ENCODE measurements at regions not wholly inside any gene's neighbourhood (a gene's known extent, or its start where the extent isn't known, plus 50 kb on each side); places are given as distances from the start of the nearest gene placed in this dataset.

GRCh38 chr12:30827101-30828066 is 72.6 kb upstream of the CAPRIN2 start:
- DNase-seq, result no peak

- no peak for DNase-seq
Observed at GRCh38 chr12:30826276-30826675, 71.5 kb upstream of the CAPRIN2 start.

- DNase-seq, result no peak
Observed at GRCh38 chr12:30825341-30825740, 70.6 kb upstream of the CAPRIN2 start.

GRCh38 chr12:30824311-30824710 is 69.6 kb upstream of the CAPRIN2 start:
- DNase-seq, result no peak

GRCh38 chr12:30823764-30824163 is 69.0 kb upstream of the CAPRIN2 start:
- no peak for DNase-seq

GRCh38 chr12:30823156-30823699 is 68.5 kb upstream of the CAPRIN2 start:
- DNase-seq, result peak; percentile 26

GRCh38 chr12:30822385-30823155 is 67.8 kb upstream of the CAPRIN2 start:
- peak; percentile 55 for DNase-seq

- DNase-seq, result no peak
Observed at GRCh38 chr12:30820406-30820946, 65.7 kb upstream of the CAPRIN2 start.

- no peak for DNase-seq
Observed at GRCh38 chr12:30818562-30818961, 63.8 kb upstream of the CAPRIN2 start.

GRCh38 chr12:30816742-30817465 is 62.2 kb upstream of the CAPRIN2 start:
- no peak for DNase-seq

GRCh38 chr12:30814295-30814655 is 59.5 kb upstream of the CAPRIN2 start:
- DNase-seq, result no peak

GRCh38 chr12:30813525-30814294 is 59.0 kb upstream of the CAPRIN2 start:
- peak; percentile 7 for DNase-seq

GRCh38 chr12:30811966-30812365 is 57.2 kb upstream of the CAPRIN2 start:
- no peak for DNase-seq

- DNase-seq, result no peak
Observed at GRCh38 chr12:30810918-30811317, 56.2 kb upstream of the CAPRIN2 start.

GRCh38 chr12:30807695-30808034 is 52.9 kb upstream of the CAPRIN2 start:
- no peak for DNase-seq

- DNase-seq, result peak; percentile 82
Observed at GRCh38 chr12:30806989-30807694, 52.4 kb upstream of the CAPRIN2 start.

GRCh38 chr12:30805959-30806358 is 51.2 kb upstream of the CAPRIN2 start:
- no peak for DNase-seq

Data from fibroblast of upper back skin (primary cell).